CD4-positive, alpha-beta T cell treated with Interferon gamma for 1 hour (primary cell): ENCODE measurements at regions not wholly inside any gene's neighbourhood (a gene's known extent, or its start where the extent isn't known, plus 50 kb on each side); places are given as distances from the start of the nearest gene placed in this dataset.

Experiments
- DNase-seq: peaks from one replicate; pipeline ENCODE4 v3.0.0-alpha.2; 2020

DNA sequence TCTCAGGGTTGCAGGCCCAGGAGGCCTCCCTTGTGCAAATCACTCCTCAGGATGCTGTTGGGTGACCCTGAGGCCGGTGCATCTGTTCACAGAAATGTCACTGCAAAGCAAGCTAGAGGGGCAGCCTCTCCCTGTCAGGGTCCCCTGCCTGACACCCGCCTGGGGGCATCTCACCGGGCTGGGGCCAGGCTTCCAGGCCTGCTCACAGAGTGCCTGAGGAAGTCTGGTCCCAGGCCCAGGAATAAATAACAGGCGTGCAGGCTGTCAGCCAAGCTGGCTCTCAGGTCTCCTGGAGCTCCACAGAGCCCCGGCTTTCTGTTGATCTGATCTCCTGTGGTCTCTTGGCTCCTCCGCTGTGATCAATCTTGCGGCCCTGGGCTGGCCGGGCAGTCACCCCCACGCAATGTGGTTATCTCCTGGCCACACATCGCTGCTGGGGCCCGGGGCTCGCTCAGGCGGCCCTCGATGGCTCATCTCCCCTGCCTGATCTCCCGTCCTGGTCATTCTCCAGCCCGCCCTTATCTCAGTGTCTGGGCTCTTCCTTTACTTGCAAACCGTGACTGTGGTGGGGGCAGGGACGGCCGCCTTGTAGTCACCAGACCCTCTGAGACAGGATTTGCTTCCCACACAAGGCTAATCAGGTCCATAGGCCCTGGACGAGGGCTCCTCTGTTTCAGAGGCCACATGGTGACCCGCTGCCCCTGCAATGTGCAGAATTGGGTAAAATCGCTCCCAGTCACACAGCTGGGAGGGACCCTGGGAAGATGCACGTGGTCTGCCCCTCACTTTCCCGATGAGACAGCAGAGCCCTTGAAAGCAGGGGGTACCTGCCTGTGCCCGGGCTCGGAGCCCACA lies 231.2 kb upstream of the GSE1 start:
- DNase-seq = no peak

DNA sequence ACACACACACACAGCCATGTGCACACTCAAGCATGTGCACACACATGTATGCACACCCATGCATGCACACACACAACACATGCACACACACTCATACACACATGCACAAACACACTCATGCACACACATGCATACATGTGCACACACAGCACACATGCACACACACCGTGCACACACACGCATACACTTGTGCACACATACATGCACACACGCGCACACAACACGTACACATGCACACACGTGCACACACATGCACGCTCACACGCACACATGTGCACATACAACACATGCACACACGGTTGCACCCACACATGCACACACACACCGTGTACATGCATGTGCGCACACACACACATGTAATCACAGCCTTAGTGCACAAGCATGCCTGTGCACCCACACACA lies 230.4 kb upstream of the GSE1 start:
- DNase-seq = no peak

DNA sequence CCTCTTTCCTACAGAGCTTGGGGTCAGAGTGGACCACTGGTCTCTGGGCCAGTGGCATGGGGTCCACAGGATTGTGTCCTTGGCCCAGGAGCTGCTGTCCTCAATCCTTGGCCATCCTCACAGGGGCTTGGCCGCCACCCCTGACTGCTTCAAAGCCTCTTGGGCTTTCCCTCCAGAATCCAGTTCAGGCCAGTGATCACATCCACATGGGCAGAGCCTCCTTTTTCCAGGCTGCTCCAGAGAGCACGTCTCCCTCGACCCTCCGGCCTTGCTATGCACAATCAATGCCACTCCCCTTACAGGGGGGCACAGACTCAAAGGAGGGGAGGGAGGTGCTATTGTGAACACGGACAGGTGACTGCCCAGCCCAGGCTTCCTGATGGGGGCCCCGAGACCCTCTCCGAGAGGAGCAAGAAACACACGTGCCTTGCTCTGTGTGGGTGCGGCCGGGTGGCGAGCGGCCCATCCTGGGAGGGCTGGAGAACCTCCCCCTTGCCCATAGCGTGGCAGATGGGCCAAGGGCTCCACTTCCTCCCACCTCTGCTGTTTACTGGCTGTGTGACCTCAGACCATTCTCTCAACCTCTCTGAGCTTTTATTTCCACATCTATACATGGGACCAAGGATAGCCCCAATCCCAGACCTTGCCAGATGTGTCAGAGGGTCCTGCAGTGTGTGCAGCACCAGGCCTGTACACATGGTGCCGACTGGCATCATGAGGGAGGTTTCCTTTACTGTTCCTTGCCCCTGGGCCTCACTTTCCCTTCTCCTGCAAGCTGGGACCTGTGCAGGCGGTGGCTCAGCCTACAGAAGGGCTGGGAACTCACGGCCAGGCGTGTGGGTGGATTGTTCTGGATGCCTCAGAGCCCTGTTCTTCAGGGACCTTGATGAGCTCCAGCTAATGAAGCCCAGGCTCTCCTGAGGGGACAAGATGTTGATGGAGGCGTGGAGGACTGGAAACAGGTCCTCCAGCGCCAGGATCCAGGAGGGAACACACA lies 229.0 kb upstream of the GSE1 start:
- DNase-seq = no peak

DNA sequence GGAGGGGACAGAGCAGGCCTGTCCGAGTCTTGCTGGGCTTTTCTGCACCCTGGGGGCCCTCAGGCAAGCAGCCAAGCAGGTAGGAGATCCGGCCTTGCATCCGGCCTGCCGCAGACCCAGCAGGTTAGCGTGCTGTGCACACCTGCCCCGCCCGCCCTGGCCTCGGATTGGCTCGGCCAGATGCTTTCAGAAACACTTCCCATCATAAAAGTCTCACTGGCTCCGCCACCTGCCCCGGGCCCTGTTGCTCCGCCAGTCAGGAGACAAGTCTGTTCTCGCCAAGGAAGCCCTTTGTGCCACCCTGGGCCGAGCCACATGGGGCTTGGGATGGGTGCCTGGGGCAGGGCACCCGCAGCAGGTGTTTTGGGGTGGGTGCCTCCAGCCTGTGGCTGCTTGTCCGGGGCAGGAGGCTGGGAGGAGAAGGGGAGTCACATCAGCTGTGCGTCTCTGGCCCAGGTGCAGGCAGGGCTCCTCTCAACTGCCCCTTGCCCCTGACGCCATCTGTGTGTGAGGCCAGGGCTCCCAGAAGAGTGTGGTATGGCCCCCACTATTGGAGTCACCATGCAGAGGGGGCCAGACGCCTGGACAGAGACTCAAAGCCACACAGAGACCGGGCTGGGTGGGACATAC lies 228.2 kb upstream of the GSE1 start:
- DNase-seq = no peak

DNA sequence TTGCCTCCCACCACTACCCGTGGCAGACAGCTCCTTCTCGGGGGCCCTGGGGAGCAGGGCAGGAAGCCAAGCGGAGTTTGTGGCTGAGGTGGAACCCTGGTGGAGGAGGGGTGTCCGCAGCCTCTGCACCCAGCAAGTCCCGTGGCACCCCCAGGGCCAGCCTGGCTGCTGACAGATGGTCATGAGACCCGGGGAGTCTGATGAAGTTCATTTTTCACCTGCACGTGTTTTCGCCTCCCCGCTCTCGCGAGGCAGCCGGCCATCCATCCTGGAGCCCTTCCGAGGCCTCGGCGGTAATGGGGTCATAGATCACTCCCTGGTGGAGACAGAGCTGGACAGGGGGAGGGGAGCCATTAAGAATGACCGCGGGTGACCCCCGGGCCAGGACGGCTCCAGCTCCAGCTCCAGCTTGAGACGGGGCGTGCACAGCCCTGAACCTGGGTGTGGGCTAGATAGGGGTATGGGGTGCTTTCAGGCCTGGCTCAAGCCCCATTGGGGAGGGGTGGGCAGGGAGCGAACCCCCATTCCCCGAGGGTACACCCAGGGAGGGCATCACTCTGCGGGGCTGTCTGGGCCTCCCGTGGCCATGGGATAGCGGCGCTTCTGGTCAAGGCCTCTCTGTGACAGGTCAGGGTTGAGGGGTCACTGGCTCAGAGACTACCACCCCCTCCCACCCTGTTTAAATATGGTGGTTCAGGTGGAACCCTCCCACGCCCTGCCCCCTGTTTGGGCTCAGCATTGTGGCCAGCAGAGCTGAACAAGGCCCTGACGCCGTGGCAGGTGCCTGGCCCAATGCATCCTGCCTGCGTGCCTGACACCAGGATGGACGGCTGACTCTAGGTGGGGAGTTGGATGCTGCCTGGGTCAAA lies 227.4 kb upstream of the GSE1 start:
- DNase-seq = no peak

DNA sequence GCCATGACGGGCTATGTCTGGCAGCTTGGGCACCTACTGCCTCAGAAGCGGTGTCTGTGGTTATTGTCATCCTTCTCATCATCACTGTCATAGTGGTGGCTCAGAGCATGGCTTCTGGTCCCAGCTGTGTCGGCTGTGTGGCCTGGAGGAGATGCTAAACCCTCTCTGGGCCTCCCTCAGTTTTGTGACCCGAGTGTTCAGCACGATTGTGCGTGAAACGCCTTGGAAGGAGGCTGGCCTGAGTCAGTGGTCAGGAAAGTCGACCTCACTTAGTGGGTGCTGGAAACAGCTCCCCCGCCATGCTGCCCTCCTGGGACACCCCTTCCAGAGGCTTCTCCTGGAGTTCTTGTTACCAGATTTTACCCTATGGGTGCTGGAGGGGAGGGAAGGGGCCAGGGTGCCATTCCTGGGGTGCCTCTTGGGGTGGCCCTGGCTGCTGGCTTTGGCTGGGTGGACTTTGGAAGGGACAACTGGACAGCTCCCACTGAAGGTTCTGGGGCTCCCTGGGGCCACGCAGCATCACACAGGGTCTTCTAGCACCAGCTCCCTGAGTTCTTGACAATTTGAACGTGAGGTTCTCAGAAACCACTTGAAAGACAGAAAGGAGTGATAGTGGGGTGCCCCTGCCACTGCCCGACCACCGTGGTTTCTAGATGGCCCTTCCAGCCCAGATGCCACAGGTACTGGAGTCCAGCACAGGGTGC lies 226.5 kb upstream of the GSE1 start:
- no peak for DNase-seq

DNA sequence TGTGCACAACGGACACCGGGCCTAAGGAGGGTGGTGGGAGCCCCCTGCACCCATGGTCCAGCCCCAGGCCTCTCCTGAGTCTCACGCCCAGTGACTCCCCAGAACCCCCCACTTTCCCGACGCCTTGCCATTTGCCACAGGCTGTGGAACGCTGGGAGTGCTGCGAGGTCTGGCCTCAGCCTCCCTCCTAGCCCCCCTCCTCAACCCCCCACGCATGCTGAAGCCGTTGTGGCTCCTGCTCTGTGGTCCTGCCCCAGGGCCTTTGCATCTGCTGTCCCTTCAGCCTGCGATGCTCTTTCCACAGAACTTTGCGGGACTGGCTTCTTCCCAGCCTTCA lies 226.0 kb upstream of the GSE1 start:
- DNase-seq = no peak

DNA sequence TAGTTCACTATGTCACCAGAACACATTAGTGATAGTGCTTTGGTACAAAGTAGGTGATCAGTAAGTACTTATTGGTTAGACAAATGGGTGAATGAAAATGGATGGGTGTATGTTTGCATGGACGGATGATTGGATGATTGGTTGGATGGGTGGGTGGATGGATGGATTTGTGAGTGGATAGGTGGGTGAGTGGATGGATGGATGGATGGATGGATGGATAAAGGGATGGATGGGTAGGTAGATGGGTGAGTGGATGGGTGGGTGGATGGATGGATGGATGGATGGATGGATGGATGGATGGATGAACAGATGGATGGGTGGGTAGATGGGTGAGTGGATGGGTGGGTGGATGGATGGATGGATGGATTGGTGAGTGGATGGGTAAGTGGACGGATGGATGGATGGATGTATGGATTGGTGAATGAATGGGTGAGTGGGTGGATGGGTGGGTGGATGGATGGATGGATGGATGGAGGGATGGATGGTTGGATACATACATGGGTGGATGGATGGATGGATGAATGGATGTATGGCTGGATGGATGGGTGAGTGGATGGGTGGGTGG lies 225.3 kb upstream of the GSE1 start:
- DNase-seq = no peak

DNA sequence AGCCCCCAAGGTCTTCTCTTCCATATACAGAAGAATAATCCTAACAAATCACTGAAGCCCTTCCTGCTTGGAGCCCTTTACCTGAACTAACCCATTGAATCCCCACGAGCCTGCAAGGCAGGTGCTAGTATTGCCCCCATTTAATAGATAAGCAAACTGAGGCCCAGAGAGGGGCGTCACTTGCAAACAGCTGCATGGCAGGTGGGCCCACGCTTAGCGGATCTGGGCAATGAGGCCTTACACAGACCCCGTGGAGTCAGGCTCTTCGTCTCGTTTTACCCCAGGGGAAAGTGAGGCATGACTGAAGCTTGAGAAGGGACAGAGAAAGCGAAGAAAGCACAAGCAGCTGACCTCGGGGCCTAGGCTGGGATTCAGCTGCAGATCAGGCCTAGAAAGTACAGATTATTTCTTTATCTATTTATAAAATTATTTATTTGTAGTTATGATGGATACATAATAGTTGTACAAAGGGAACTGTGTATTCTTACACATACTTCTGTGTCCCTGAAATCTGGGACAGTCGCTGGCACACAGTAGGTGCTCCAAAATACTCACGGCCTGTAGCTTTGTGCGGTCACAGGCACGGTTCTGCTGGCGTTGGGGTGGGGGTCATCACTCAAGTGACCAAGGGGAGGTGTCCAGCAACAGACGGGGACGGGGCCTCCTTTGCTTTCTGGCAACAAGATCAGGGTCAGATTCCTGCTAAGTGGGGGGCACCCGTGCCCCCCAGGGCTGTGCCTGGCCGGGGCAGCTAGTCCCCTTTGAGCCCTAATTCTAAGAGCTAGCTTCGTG lies 223.2 kb upstream of the GSE1 start:
- no peak for DNase-seq

DNA sequence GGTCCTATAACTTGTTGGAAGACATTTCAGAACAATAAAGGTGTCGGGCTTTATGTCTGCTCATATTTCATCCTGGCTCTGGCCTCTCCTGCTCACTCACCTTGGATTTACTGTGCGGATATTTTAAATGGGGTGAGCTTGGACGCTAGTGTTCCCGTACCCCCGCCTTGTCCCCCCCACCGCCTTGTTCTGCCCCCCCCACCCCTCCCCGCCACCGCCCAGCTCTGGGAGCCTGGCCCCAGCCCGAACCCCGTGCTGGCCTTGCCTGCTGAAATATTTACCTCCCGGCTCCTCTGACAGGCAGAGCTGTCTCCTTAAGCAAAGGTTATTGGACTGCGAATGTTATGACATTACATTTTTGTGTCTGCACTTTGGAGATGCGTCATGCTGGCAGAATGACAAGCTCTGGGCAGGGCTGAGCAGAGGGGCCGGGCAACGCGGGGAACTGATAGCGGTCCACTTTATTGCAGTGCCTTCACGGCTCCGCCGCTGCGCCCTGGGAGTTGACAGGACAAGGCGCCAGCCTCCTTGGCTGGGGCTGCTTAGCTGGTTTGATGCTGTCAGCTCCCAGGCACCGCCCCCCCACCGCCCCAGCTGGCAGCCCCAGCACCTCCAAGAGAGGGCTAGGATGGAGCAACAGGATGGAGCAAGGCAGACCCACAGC lies 222.5 kb upstream of the GSE1 start:
- DNase-seq = no peak

DNA sequence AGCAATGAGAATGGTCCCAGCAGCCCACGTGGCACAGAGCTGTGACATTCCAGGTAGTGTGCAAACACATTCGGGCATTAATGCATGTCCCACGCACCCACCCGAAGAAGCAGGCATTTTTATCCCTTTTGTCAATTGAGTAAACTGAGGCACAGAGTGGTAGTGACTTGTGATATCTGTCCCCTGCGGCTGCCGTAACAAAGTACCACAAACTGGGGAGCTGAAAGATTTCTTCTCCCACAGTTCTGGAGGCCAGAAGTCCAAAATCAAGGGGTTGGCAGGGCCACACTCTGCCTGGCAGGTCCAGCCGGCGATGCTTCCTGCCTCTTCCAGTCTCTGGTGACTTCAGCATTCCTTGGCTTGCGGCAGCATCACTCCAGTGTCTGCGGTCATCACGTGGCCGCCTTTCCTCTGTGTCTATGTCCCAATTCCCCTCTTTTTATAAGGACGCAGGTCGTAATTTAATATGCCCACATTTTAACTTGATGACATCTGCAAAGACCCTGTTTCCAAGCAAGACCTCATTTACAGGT lies 221.9 kb upstream of the GSE1 start:
- no peak for DNase-seq

DNA sequence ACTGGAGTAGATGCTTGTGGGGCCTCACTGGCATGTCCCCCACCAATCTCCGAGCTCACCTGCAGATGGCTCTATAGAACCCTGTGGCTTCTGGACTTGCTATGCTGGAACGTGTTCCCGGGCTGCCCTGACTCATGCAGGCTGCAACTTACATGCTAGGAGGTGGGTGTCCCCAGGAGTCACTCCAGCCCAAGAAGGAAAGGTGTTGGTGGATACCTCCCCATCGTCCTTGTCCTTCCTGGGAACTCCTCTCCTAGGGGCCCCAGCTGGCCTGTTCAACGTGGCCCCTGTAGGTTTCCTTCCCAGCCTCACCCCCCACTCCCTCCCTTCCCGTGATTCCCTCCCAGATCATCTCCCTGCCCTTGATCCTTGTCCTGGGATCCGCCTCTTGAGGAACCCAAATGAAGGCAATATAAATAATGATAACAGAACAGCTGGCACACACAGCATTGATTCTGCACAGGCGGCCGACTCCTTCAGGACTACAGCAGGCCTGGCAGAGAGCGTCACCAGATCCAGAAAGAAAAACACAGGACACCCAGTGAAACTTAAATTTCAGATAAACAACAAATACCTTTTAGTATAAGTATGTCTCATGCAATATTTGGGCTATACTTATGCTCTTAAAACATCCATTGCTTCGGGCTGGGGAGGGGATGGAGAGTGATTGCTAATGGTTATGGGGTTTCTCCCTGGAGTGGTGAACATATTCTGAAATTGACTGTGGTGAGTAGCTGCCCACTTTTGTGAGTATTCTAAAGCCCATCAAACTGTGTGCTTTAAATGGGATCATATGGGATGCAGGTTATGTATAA lies 221.1 kb upstream of the GSE1 start:
- DNase-seq = no peak

DNA sequence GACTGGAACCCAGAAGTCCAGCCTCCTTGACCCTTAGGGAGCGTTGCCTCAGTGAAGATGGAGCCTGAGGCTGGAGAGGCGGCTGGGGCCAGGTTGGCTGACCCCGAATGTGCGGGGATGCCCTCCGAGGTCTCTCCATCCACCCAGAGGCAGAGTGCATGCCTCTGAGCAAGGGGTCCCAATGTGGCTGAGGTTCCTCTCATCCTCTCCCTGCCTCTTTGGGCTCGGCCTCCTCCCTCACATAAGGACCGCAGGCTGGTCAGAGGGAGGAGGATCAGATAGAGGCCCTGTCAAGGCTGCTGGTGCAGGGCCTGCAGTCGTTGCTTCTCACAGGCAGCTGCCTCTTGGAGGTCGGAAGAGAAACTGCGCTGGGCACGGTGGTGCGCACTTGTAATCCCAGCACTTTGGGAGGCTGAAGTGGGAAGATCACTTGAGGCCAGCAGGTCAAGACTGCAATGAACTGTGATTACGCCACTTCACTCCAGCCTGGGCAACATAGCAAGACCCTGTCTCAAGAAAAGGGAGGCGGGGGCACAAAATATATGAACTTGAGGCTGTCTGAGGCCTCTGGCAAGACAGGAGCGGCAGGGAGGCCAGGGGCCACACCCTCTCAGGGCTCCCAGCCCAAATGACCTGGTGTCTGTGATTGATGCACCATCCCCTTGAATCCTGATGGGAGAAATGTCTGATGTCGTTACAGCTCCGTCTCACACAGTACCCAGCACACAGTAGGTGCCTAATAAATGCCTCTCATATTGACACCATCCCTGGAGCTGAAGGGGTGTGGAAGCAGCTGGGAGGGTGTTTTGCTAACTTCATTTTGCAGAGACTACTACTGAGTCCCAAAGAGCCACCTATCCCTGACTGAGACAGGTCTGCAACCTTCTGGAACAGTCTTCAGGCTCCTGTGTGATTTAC lies 220.1 kb upstream of the GSE1 start:
- DNase-seq = no peak

DNA sequence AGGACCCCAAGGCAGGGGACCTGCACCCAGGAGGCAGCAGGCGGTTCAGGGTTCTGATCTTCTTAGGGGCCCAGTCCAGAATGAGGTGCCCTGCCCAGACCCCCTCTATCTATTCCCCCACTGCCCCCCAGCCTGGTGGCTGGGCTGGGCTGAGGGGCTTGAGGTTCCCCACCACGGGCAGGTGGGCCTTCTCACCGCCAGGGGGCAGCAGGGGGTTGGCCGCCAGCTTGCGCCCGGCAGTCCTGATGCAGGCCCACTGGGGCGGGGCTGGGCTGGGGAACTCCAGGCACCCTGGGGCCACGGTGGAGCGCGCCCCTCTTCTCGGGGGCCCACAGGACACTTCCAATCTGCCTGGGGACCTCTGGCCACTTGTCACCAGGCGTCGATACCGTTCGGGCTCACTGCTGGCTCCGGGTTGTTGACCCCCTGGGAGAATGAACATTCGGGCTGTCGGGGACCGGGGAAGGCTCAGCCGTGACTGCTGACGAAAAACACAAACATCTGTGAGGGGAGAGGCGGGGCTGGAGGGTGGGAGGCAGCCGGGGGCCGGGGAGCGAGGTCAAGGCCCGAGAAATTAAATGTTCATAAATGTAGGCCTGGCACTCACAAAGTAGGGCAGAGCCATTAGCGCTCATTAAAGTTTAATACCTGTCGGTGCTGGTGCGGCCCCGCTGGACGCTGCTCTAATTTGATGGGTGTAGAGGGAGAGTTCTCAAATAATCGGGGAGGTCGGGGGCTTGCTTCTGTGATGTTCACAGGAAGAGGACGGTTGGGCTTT lies 219.3 kb upstream of the GSE1 start:
- peak; percentile 50 for DNase-seq

DNA sequence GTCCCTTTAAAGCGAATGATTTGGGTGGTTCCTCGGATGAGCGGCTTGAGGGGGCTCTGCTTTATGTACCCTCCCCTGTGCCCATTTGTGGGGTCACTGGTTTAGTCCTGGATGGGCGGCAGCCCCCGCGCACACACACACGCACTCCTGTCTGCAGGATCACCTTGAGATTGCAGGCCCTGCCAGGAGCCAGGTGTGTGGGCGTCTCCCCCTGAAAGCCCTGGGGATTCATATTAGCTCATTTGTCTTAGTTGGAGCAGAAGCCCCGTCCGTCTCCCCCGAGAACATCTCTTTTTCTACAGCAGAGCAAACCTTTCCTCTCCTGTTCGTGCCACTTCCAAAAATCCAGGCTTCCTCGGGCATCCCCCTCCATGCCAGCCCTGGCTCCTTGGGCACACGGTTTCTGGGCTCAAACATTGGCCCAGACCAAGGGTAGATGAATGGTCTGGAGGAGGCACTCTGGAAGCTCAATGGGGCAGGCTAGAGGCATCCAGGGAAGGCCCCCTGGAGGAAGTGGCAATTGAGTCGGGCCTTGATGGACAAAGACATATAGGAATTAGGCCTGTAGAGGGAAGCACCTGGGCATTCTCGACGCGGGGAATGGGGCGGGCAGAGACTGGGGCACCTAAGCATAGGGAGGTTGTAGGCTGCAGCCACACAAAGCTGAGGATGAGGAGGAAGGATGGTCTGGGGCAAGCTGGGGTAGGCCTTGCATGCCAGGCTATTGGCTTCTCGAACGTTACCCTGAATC lies 218.5 kb upstream of the GSE1 start:
- DNase-seq = no peak
